Natural killer cell (primary cell): ENCODE measurements at regions not wholly inside any gene's neighbourhood (a gene's known extent, or its start where the extent isn't known, plus 50 kb on each side); places are given as distances from the start of the nearest gene placed in this dataset.

Experiments used
- ATAC-seq, 3 donors: fragments of 150-1000 bp in 2 of 3; fragments of 200-7000 bp in 1 of 3; cut with Tn5 transposase; 1 replicate in 1 of 3; 2 replicates in 2 of 3; pipeline ENCODE4 v1.10.0; 2021; ENCODE audit warnings: mild to moderate bottlenecking in 2 of 3, moderate library complexity in 2 of 3
- DNase-seq, 2 donors: peaks; one replicate each; pipeline versions ENCODE4 v3.0.0 to v3.0.0-alpha.2; 2013 to 2021; ENCODE audit warnings: mixed read lengths in 1 of 2
- H3K27ac ChIP-seq: one replicate; pipeline ENCODE4 v1.5.1; 2013; ENCODE audit warnings: mild to moderate bottlenecking, low read length
- H3K27me3 ChIP-seq: one replicate; pipeline ENCODE4 v1.6.1; 2013; ENCODE audit warnings: low read length; ENCODE audit not compliant: control insufficient read depth, insufficient read depth
- H3K36me3 ChIP-seq: one replicate; pipeline ENCODE4 v1.6.1; 2013; ENCODE audit warnings: low read length; ENCODE audit not compliant: control insufficient read depth, insufficient read depth
- H3K4me1 ChIP-seq: one replicate; pipeline ENCODE4 v1.6.1; 2013; ENCODE audit warnings: low read length; ENCODE audit not compliant: control insufficient read depth, insufficient read depth
- H3K4me3 ChIP-seq: one replicate; pipeline ENCODE4 v1.5.1; 2013; ENCODE audit warnings: low read length
- H3K9me3 ChIP-seq: one replicate; pipeline ENCODE4 v1.6.1; 2013; ENCODE audit warnings: low read length; ENCODE audit not compliant: control insufficient read depth, insufficient read depth
- H3K27ac Mint-ChIP-seq, 2 donors: one replicate each; pipeline ENCODE4 v1.8.0; 2022; ENCODE audit warnings: mild to moderate bottlenecking in 2 of 2, mixed read lengths in 2 of 2, moderate library complexity in 1 of 2
- H3K27me3 Mint-ChIP-seq, 2 donors: one replicate each; pipeline ENCODE4 v1.8.0; 2022; ENCODE audit warnings: low read depth in 2 of 2, mixed read lengths in 2 of 2
- H3K36me3 Mint-ChIP-seq: one replicate; pipeline ENCODE4 v1.8.0; 2022; ENCODE audit warnings: mixed read lengths
- H3K4me1 Mint-ChIP-seq, 2 donors: one replicate each; pipeline ENCODE4 v1.8.0; 2022; ENCODE audit warnings: mixed read lengths in 2 of 2
- H3K4me3 Mint-ChIP-seq: one replicate; pipeline ENCODE4 v1.8.0; 2022; ENCODE audit warnings: mild to moderate bottlenecking, moderate library complexity, mixed read lengths
- H3K9me3 Mint-ChIP-seq, 2 donors: one replicate each; pipeline ENCODE4 v1.8.0; 2022; ENCODE audit warnings: mixed read lengths in 2 of 2
- WGBS: methylation state at CpG from one replicate; pipeline ENCODE4 v1.1.7; 2013; ENCODE audit warnings: missing lambda C conversion rate; ENCODE audit not compliant: insufficient coverage; 5-methylcytosine and 5-hydroxymethylcytosine counted together
- intact Hi-C: fragments of 100-400 bp; cut with micrococcal nuclease; formaldehyde crosslinking; loops from one replicate; pipeline ENCODE4 v1.14.2; 2022
- TF ChIP-seq, protein P1 (sequence below): fragments of 200-600 bp; IDR thresholded peaks from one replicate; pipeline ENCODE4 v1.8.0; 2022; ENCODE audit warnings: antibody characterized with exemption

DNA sequence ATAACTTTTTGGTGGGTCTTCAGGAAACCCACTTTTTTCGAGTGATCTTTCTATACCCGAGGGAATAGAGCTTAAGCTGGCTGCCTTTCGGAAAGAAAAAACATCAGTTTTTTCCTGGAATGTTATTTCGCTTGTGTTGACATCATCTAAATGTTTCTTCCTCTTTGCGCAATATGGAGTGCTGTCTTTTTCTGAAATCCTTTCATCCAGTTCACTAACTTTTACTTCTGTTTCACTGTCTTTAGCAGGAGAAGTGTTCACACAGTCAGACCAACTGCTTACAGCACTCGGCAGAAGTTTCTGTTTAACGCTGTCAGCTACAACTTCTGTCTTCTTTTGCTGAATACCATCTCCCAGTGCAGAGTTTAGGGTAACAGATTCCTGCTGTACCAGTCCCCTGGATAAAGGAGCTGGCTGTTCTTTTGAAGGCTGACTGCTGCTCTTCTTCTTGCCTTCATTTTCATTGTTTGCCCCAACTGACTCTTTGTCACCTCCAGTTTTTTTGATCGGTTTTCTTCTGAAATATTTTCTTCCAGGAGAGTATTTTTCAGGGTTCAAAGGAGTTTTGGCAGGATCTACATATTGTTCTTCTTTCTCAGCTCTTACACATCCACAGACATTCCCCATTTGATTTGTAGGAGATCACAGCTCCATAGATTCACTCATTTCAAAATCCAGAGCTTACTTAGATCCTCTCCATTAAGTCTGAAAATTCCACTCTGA lies 50.0 kb upstream of the DST start:
- Mint-ChIP-seq H3K27ac (no peak overlapping the region), H3K4me3 (no peak overlapping the region), H3K27me3 (peaks cover 0 to 4% of the 10 kb centered on the region in 2 donors), H3K4me1 (no peaks in the 10 kb centered on the region), H3K36me3 (no peaks in the 10 kb centered on the region), H3K9me3 (no peaks in the 10 kb centered on the region)
- intact Hi-C loops, result no loop called here
- TF ChIP-seq, protein P1, sequence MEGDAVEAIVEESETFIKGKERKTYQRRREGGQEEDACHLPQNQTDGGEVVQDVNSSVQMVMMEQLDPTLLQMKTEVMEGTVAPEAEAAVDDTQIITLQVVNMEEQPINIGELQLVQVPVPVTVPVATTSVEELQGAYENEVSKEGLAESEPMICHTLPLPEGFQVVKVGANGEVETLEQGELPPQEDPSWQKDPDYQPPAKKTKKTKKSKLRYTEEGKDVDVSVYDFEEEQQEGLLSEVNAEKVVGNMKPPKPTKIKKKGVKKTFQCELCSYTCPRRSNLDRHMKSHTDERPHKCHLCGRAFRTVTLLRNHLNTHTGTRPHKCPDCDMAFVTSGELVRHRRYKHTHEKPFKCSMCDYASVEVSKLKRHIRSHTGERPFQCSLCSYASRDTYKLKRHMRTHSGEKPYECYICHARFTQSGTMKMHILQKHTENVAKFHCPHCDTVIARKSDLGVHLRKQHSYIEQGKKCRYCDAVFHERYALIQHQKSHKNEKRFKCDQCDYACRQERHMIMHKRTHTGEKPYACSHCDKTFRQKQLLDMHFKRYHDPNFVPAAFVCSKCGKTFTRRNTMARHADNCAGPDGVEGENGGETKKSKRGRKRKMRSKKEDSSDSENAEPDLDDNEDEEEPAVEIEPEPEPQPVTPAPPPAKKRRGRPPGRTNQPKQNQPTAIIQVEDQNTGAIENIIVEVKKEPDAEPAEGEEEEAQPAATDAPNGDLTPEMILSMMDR, result no peak
- Histone ChIP-seq H3K4me3 (no peak overlapping the region), H3K9me3 (no peaks in the 10 kb centered on the region), H3K27ac (no peak overlapping the region), H3K27me3 (no peaks in the 10 kb centered on the region), H3K4me1 (no peaks in the 10 kb centered on the region), H3K36me3 (no peaks in the 10 kb centered on the region)
- DNase-seq (no peak), ATAC-seq (no peak)
- WGBS, result 93% methylated on average over 8 of the region's 8 CpGs
